H9 (cell line): ENCODE measurements at regions not wholly inside any gene's neighbourhood (a gene's known extent, or its start where the extent isn't known, plus 50 kb on each side); places are given as distances from the start of the nearest gene placed in this dataset.

Source experiments
- DNase-seq: peaks from one replicate; pipeline ENCODE4 v3.0.0-alpha.2; 2017
- H2AFZ ChIP-seq: one replicate; pipeline ENCODE4 v1.6.1; 2013; ENCODE audit warnings: mild to moderate bottlenecking, low read length, control low read depth, moderate library complexity
- H2AK5ac ChIP-seq: 2 replicates; pipeline ENCODE4 v1.6.1; 2013; ENCODE audit warnings: low read length, control low read depth, mixed read lengths; ENCODE audit not compliant: insufficient read length
- H2BK120ac ChIP-seq: one replicate; pipeline ENCODE4 v1.6.1; 2013; ENCODE audit warnings: low read depth, mild to moderate bottlenecking, low read length, control low read depth, inconsistent platforms; ENCODE audit not compliant: poor library complexity, severe bottlenecking
- H2BK12ac ChIP-seq: 2 replicates; pipeline ENCODE4 v1.6.1; 2013; ENCODE audit warnings: low read length, control low read depth, mixed read lengths, low read depth; ENCODE audit not compliant: insufficient read length
- H2BK15ac ChIP-seq: 2 replicates; pipeline ENCODE4 v1.6.1; 2013; ENCODE audit warnings: low read depth, low read length, control low read depth
- H2BK20ac ChIP-seq: one replicate; pipeline ENCODE4 v1.6.1; 2013; ENCODE audit warnings: low read depth, mild to moderate bottlenecking, low read length, control low read depth, inconsistent platforms; ENCODE audit not compliant: poor library complexity, severe bottlenecking
- H2BK5ac ChIP-seq: 2 replicates; pipeline ENCODE4 v1.6.1; 2013; ENCODE audit warnings: low read length, control low read depth, mixed read lengths; ENCODE audit not compliant: insufficient read length
- H3K14ac ChIP-seq: 2 replicates; pipeline ENCODE4 v1.6.1; 2013; ENCODE audit warnings: low read length, control low read depth; ENCODE audit not compliant: insufficient read depth
- H3K18ac ChIP-seq: 2 replicates; pipeline ENCODE4 v1.6.1; 2013; ENCODE audit warnings: low read depth, mild to moderate bottlenecking, mixed read lengths, low read length, control low read depth; ENCODE audit not compliant: insufficient read length
- H3K23ac ChIP-seq: 2 replicates; pipeline ENCODE4 v1.6.1; 2013; ENCODE audit warnings: low read length, control low read depth, mixed read lengths, low read depth; ENCODE audit not compliant: insufficient read length
- H3K23me2 ChIP-seq: 2 replicates; pipeline ENCODE4 v1.6.1; 2013; ENCODE audit warnings: low read depth, mild to moderate bottlenecking, mixed read lengths, low read length, control low read depth; ENCODE audit not compliant: insufficient read length, poor library complexity, severe bottlenecking
- H3K27ac ChIP-seq: 2 replicates; pipeline ENCODE4 v1.5.1; 2013; ENCODE audit warnings: low read length, control low read depth, mixed read lengths, low read depth; ENCODE audit not compliant: insufficient read length
- H3K27me3 ChIP-seq: 2 replicates; pipeline ENCODE4 v1.6.1; 2013; ENCODE audit warnings: low read length, control low read depth, inconsistent platforms; ENCODE audit not compliant: insufficient read depth
- H3K4ac ChIP-seq: 2 replicates; pipeline ENCODE4 v1.6.1; 2013; ENCODE audit warnings: low read depth, mild to moderate bottlenecking, control low read depth, inconsistent platforms, low read length, moderate library complexity
- H3K4me1 ChIP-seq: 2 replicates; pipeline ENCODE4 v1.6.1; 2013; ENCODE audit warnings: low read length, control low read depth, inconsistent platforms; ENCODE audit not compliant: insufficient read depth
- H3K4me2 ChIP-seq: 2 replicates; pipeline ENCODE4 v1.6.1; 2013; ENCODE audit warnings: low read length, control low read depth, mixed read lengths; ENCODE audit not compliant: insufficient read length, insufficient read depth
- H3K56ac ChIP-seq: 2 replicates; pipeline ENCODE4 v1.6.1; 2013; ENCODE audit warnings: low read depth, mild to moderate bottlenecking, mixed read lengths, low read length, control low read depth; ENCODE audit not compliant: insufficient read length
- H3K79me1 ChIP-seq: 2 replicates; pipeline ENCODE4 v1.6.1; 2013; ENCODE audit warnings: low read depth, mild to moderate bottlenecking, moderate library complexity, low read length, control low read depth, inconsistent platforms; ENCODE audit not compliant: insufficient read depth, poor library complexity, severe bottlenecking
- H3K79me2 ChIP-seq: 2 replicates; pipeline ENCODE4 v1.6.1; 2013; ENCODE audit warnings: low read length, control low read depth, inconsistent platforms; ENCODE audit not compliant: insufficient read depth
- H3K9ac ChIP-seq: 2 replicates; pipeline ENCODE4 v1.6.1; 2013; ENCODE audit warnings: low read length, control low read depth, mixed read lengths; ENCODE audit not compliant: insufficient read length; ENCODE audit errors: extremely low read depth
- H3K9me3 ChIP-seq: one replicate; pipeline ENCODE4 v1.6.1; 2013; ENCODE audit warnings: low read depth, low read length, inconsistent platforms; ENCODE audit not compliant: control insufficient read depth
- H3T11ph ChIP-seq: one replicate; pipeline ENCODE4 v1.6.1; 2013; ENCODE audit warnings: mild to moderate bottlenecking, low read length, control low read depth, inconsistent platforms
- H4K20me1 ChIP-seq: one replicate; pipeline ENCODE4 v1.6.1; 2013; ENCODE audit not compliant: control insufficient read depth, insufficient read length, insufficient read depth
- H4K5ac ChIP-seq: 2 replicates; pipeline ENCODE4 v1.6.1; 2013; ENCODE audit warnings: low read depth, mild to moderate bottlenecking, mixed read lengths, low read length, control low read depth; ENCODE audit not compliant: insufficient read length
- H4K8ac ChIP-seq: replicated peaks from 2 replicates; pipeline ENCODE4 v1.6.1; 2013; ENCODE audit warnings: low read length, control low read depth, mixed read lengths, low read depth; ENCODE audit not compliant: insufficient read length
- H4K91ac ChIP-seq: 2 replicates; pipeline ENCODE4 v1.6.1; 2013; ENCODE audit warnings: low read depth, mild to moderate bottlenecking, moderate library complexity, mixed read lengths, low read length, control low read depth; ENCODE audit not compliant: insufficient read length
- H3K27ac Mint-ChIP-seq, 3 experiments: 2 replicates in 2 of 3; 3 replicates in 1 of 3; pipeline ENCODE4 v1.8.0; 2020 to 2021; ENCODE audit warnings: mixed read lengths in 3 of 3, mild to moderate bottlenecking in 1 of 3, moderate library complexity in 1 of 3
- H3K27me3 Mint-ChIP-seq: 2 replicates; pipeline ENCODE4 v1.8.0; 2021; ENCODE audit warnings: low read depth, mild to moderate bottlenecking, moderate library complexity, mixed read lengths
- H3K36me3 Mint-ChIP-seq, 3 experiments: 2 replicates in 2 of 3; 3 replicates in 1 of 3; pipeline ENCODE4 v1.8.0; 2020 to 2021; ENCODE audit warnings: low read depth in 3 of 3, mixed read lengths in 3 of 3; ENCODE audit not compliant: insufficient read depth in 1 of 3
- H3K4me1 Mint-ChIP-seq, 2 experiments: 2 replicates each; pipeline ENCODE4 v1.8.0; 2020; ENCODE audit warnings: mixed read lengths in 2 of 2
- H3K4me3 Mint-ChIP-seq, 2 experiments: 2 replicates in 1 of 2; 3 replicates in 1 of 2; pipeline ENCODE4 v1.8.0; 2020 to 2021; ENCODE audit warnings: mild to moderate bottlenecking in 2 of 2, mixed read lengths in 2 of 2, moderate library complexity in 1 of 2
- H3K9me3 Mint-ChIP-seq, 2 experiments: 2 replicates in 1 of 2; 3 replicates in 1 of 2; pipeline ENCODE4 v1.8.0; 2020; ENCODE audit warnings: mild to moderate bottlenecking in 2 of 2, mixed read lengths in 2 of 2, moderate library complexity in 1 of 2
- WGBS: extraction: QIAGEN DNeasy Blood & Tissue Kit; methylation state at CpG from one replicate; pipeline ENCODE4 v1.1.7; 2013; ENCODE audit warnings: missing lambda C conversion rate, low lambda C conversion rate, mixed read lengths; ENCODE audit not compliant: insufficient read length; ENCODE audit errors: extremely low coverage; 5-methylcytosine and 5-hydroxymethylcytosine counted together
- TF ChIP-seq, protein P1 (sequence below): fragments of 200-600 bp; sonication (generic); conservative IDR thresholded peaks from 3 replicates; pipeline ENCODE4 v1.8.0; 2021; ENCODE audit warnings: antibody characterized with exemption, mild to moderate bottlenecking

DNA sequence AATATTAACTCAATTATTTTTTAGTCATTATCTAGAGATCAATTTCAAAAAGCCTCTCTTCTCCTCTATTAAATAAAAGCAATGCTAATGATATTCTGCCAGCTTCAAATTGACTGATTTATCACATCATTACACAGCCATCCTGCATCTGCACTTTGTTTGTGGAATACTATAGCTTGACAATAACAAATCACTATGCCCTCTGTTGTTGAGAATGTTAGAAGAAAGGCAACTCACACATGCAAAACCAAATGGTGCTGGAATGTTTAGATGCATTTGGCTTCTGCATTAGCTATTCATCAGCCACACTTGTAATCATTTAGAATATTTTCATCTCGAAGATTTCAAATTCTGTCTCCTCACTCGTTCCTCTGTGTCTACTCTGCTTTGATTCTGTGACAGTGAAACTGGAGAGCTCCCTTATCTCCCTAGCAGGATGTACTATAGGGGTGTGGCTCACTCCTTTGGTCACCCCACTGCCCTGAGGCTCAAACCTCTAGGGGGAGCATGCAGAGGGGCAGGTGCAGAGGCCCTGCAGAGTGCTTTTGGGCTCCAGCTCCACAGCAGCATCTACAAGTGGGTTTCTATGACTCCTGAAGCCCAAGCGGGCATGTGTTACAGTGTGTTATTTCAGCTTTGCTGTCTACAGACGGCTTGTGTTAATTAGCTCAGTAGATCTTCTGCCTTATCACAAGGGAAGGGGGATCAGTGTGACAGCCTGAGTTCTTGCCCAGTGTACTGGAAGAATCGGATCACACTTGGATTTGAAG, 454.1 kb upstream of the BCHE start:
- no peaks in the 10 kb centered on the region for H3K9me3 ChIP-seq
- no peaks in the 10 kb centered on the region for H3K4me1 ChIP-seq
- WGBS: no CpG with 5 or more reads among the region's 5 CpGs
- H2AFZ ChIP-seq: no peak overlapping the region
- H2BK12ac ChIP-seq: no peak overlapping the region
- no peak overlapping the region for H4K5ac ChIP-seq
- H3K27me3 ChIP-seq: no peaks in the 10 kb centered on the region
- H3T11ph ChIP-seq: no peak overlapping the region
- no peak overlapping the region for H3K4me2 ChIP-seq
- H3K4ac ChIP-seq: no peak overlapping the region
- H3K14ac ChIP-seq: no peak overlapping the region
- no peak overlapping the region for H2BK120ac ChIP-seq
- H2BK5ac ChIP-seq: no peak overlapping the region
- no peaks in the 10 kb centered on the region for H3K79me1 ChIP-seq
- no peak overlapping the region for H4K8ac ChIP-seq
- H3K23me2 ChIP-seq: no peaks in the 10 kb centered on the region
- peaks cover 10 to 11% of the 10 kb centered on the region in 2 experiments; a peak in 3 of 4 replicates for H3K4me1 Mint-ChIP-seq
- H3K27ac Mint-ChIP-seq: no peak overlapping the region; a peak in 3 of 7 replicates
- H3K9ac ChIP-seq: no peak overlapping the region
- no peak overlapping the region for H3K56ac ChIP-seq
- H4K20me1 ChIP-seq: no peaks in the 10 kb centered on the region
- H3K36me3 Mint-ChIP-seq: no peaks in the 10 kb centered on the region
- no peak overlapping the region for H4K91ac ChIP-seq
- H3K18ac ChIP-seq: no peak overlapping the region
- no peak overlapping the region for H3K23ac ChIP-seq
- no peak overlapping the region for H3K4me3 Mint-ChIP-seq
- TF ChIP-seq, protein P1, sequence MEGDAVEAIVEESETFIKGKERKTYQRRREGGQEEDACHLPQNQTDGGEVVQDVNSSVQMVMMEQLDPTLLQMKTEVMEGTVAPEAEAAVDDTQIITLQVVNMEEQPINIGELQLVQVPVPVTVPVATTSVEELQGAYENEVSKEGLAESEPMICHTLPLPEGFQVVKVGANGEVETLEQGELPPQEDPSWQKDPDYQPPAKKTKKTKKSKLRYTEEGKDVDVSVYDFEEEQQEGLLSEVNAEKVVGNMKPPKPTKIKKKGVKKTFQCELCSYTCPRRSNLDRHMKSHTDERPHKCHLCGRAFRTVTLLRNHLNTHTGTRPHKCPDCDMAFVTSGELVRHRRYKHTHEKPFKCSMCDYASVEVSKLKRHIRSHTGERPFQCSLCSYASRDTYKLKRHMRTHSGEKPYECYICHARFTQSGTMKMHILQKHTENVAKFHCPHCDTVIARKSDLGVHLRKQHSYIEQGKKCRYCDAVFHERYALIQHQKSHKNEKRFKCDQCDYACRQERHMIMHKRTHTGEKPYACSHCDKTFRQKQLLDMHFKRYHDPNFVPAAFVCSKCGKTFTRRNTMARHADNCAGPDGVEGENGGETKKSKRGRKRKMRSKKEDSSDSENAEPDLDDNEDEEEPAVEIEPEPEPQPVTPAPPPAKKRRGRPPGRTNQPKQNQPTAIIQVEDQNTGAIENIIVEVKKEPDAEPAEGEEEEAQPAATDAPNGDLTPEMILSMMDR: peak; percentile 56
- peak; percentile 74 for DNase-seq
- no peaks in the 10 kb centered on the region for H3K9me3 Mint-ChIP-seq
- no peak overlapping the region for H2BK15ac ChIP-seq
- no peak overlapping the region for H2AK5ac ChIP-seq
- H3K27ac ChIP-seq: no peak overlapping the region
- H3K27me3 Mint-ChIP-seq: no peaks in the 10 kb centered on the region
- H2BK20ac ChIP-seq: no peak overlapping the region
- no peaks in the 10 kb centered on the region for H3K79me2 ChIP-seq
